Right ventricle myocardium inferior (tissue), 1 donor: ENCODE measurements at regions not wholly inside any gene's neighbourhood (a gene's known extent, or its start where the extent isn't known, plus 50 kb on each side); places are given as distances from the start of the nearest gene placed in this dataset.

Experiments used
- ATAC-seq: fragments of 200-7000 bp; cut with Tn5 transposase; one replicate; pipeline ENCODE4 v1.9.1; 2020; ENCODE audit warnings: mild to moderate bottlenecking, moderate library complexity
- DNase-seq: peaks from one replicate; pipeline ENCODE4 v3.0.0; 2021; ENCODE audit errors: missing footprints
- intact Hi-C: fragments of 100-400 bp; cut with DNase I; formaldehyde crosslinking; loops from one replicate; pipeline ENCODE4 v1.11.0; 2022
- donor health status: DM: no; HTN: yes; CAD: no; lungs with severe emphysema.

DNA sequence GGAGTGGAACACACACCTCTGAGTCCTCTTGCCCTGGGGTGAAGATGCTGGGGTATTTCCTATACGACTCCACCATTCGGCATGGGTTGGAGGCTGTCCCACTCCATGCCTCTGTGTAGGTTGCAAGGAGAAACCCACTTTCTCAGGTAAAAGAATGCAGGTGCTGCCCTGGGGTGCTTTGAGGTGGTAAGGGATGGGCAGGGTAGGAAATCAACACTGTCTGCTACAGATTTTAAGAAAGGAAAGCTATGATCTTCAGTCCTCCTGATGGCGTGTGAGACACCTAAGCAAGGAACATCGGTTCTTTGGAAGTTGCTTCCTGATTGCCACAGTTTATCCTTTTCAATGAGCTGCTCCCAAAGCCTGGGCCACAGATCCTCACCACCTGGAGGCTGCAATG is 209.2 kb downstream of the NCK2 start:
- no peak for ATAC-seq

DNA sequence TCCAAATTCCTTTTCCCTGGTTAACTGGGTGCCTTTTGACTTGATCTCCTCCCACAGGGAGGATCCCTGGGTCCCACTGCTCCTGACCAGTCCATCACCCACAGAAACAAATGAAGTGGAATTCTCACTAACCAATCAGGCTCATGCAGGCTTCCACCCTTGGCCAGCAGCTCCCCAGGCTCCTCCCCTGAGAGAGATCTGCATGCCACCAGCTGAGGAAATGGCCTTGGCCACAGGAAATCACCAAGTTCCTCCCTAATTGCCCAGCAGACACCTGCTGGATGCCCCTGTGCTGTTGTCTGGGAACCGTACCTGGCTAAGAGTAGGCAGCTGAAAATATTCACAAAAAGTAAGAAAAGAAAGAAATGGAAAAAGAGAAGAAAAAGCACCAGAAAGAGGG is 207.4 kb downstream of the NCK2 start:
- ATAC-seq: no peak
- intact Hi-C loops: no loop called here
- DNase-seq: no peak

More for the DNA sequence above, 209.2 kb downstream of the NCK2 start:
- no peak for DNase-seq
- intact Hi-C loops: no loop called here

DNA sequence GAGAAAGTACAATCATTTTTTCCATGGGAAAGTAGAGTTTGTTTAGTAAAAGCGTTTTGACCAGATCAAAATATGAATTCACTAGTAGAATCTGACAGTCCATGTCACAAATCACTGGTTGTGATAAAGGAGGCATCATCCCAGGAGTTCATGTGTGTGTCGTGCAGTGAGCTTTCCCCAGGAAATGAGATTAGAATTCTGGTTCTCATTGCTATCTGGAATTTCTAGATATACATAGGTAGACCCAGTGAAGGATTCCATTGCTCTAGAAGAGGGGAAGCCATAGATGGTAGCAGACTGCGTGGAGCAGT is 206.6 kb downstream of the NCK2 start:
- intact Hi-C loops: no loop called here
- ATAC-seq: no peak
- no peak for DNase-seq

DNA sequence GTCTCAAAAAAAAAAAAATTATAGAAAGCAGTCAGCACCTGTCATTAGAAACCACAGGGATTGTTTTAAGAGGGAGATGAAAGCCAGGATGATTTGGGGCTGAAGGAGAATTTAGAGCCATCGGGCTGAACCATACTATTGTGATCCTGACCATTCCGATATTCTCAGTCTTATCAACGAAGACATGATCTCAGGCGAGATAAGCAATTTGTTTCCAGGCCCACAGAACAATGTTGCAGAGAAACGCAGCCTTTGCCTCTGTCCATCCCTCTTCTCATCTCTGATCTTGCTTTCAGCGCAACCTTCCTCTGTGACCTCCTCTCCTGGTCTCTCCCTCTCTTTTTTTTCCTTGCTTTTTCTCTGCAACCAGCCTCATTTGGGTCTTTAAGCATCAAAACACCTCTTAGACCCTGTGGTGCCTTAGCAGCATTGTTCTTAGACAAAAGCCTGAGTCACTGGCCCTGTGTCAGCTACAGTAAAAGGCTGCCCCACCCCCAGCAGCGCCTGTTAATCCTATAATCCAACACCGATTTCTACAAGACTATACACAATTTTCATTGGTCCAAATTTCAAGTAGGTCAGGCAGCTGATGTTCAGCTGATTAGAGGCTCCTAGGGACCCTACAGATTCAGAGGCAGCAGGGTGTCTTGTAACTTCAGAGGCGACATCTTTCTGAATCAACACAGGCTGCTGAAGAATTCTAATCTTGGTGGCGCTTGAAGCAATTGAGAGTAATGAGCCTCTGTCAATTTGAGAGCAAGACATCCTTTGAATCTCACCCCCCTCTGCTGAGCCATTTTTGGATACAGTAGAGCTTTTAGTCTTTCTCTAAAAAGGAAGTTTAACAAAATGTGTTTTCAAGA is 206.0 kb downstream of the NCK2 start:
- ATAC-seq: no peak
- no peak for DNase-seq
- intact Hi-C loops: no loop called here

DNA sequence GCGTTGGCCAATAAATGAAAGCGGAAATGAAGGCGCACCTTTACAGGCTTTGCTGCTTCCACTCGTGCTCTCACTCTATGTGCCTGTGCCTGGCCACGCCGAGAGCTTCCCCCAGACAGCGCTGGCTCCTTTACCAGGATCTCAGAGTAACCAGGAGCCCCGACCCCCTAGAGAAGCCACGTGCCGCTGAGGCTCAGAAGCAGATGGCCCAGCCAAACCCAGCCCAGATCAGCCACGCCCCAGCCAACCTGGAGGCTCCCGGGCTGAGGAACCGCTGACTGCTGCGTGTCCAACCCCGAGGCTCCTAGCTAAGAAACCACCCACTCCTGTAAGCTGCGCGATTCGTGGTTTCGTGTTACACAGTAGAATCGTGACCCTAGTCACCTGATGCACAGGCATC is 199.3 kb downstream of the NCK2 start:
- ATAC-seq (no peak), DNase-seq (no peak)
- intact Hi-C loops: no loop called here
